Cerebellar cortex (tissue), 1 donor: ENCODE measurements at regions not wholly inside any gene's neighbourhood (a gene's known extent, or its start where the extent isn't known, plus 50 kb on each side); places are given as distances from the start of the nearest gene placed in this dataset.
"Not testable (repeated sequence)": the region's sequence is repeated elsewhere in the genome, so short reads cannot be mapped to it uniquely, and the experiment has no call there.

ENCODE experiments used
- DNase-seq: peaks from one replicate; pipeline ENCODE4 v3.0.0-alpha.2; 2015; ENCODE audit warnings: low spot score

GRCh38 chr5:121658221-121658620, 193.5 kb upstream of the FTMT start:
- no peak for DNase-seq

GRCh38 chr5:121660142-121660541, 191.5 kb upstream of the FTMT start:
- DNase-seq = no peak

- not testable (repeated sequence) for DNase-seq
These were observed 186.1 kb upstream of the FTMT start for GRCh38 chr5:121665542-121665941.

- no peak for DNase-seq
These were observed 184.4 kb upstream of the FTMT start for GRCh38 chr5:121667292-121667691.

- DNase-seq = no peak
These were observed 183.0 kb upstream of the FTMT start for GRCh38 chr5:121668635-121669034.

GRCh38 chr5:121671624-121672023, 180.1 kb upstream of the FTMT start:
- DNase-seq = no peak

GRCh38 chr5:121675924-121676323, 175.8 kb upstream of the FTMT start:
- no peak for DNase-seq

GRCh38 chr5:121681229-121681855, 170.3 kb upstream of the FTMT start:
- DNase-seq = no peak

- DNase-seq = no peak
These were observed 163.6 kb upstream of the FTMT start for GRCh38 chr5:121688126-121688525.

- DNase-seq = no peak
These were observed 162.9 kb upstream of the FTMT start for GRCh38 chr5:121688781-121689180.

- DNase-seq = no peak
These were observed 160.2 kb upstream of the FTMT start for GRCh38 chr5:121691478-121691877.

- DNase-seq = no peak
These were observed 159.5 kb upstream of the FTMT start for GRCh38 chr5:121692158-121692557.

GRCh38 chr5:121693864-121694263, 157.8 kb upstream of the FTMT start:
- no peak for DNase-seq

GRCh38 chr5:121695307-121695706, 156.4 kb upstream of the FTMT start:
- no peak for DNase-seq

GRCh38 chr5:121698690-121699089, 153.0 kb upstream of the FTMT start:
- DNase-seq = no peak

GRCh38 chr5:121701731-121702130, 150.0 kb upstream of the FTMT start:
- DNase-seq = no peak

- DNase-seq = no peak
These were observed 149.0 kb upstream of the FTMT start for GRCh38 chr5:121702682-121703081.

- DNase-seq = no peak
These were observed 147.4 kb upstream of the FTMT start for GRCh38 chr5:121704291-121704690.

GRCh38 chr5:121706686-121707085, 145.0 kb upstream of the FTMT start:
- DNase-seq = no peak

- no peak for DNase-seq
These were observed 144.5 kb upstream of the FTMT start for GRCh38 chr5:121707178-121707577.

- DNase-seq = no peak
These were observed 140.3 kb upstream of the FTMT start for GRCh38 chr5:121711416-121711815.

- DNase-seq = no peak
These were observed 132.4 kb upstream of the FTMT start for GRCh38 chr5:121719255-121719654.

GRCh38 chr5:121725450-121725849, 126.2 kb upstream of the FTMT start:
- DNase-seq = no peak

GRCh38 chr5:121726991-121727390, 124.7 kb upstream of the FTMT start:
- no peak for DNase-seq

GRCh38 chr5:121731377-121731776, 120.3 kb upstream of the FTMT start:
- no peak for DNase-seq
